ENCODE measurements at regions not wholly inside any gene's neighbourhood (a gene's known extent, or its start where the extent isn't known, plus 50 kb on each side); places are given as distances from the start of the nearest gene placed in this dataset.

DNA sequence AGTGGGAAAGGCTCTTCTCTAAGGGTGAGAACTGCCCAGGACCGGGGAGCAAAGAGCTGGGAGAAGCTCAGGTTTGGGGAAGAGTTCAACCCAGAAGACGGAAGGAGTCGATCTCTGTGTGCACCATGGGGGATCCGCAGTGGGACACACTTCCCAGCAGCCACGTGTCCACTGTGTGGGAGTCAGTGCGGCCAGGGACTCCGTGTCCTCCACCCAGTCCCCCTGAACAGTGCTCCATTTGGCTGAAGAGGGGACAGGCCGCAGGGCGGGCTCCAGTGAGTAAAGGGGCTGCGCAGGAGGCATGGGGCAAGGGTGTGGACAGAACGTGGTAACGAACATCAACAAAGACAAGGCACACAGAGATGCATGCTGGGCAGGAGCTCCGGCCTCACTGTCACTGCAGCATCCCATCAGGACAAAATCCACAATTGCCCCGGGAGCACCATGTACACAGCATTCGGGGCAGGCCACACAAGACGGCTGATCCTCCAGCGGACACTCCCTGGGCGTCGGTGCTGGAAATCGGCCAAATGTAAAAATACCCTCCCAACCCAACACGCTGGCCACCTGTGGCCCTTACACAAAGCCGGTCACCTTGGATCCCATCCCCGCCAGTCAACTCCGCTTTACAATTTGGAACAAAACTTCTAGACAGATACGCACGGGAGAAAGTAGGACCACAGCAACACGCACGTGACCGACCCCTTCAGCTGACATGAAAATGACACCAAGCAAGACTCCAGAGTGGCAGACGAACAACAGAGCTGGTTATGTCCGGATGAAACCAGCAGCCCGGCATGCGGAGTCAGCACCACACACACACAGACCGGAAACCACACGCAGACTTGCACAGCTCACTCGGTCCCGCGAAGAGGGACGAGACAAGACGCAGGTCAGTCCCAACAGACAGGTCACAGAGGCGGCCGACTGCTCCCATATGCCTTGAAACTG is 366.8 kb downstream of the SHANK2 start:
- ChIA-PET POLR2A (no interaction called here), CTCF (no interaction called here)
- no peak for DNase-seq (ENCODE audit: low read depth, low spot score)
- TF ChIP-seq CTCF (IDR thresholded peaks at IDR 0.05; ENCODE audit: low read depth, low read length), result no peak
- Histone ChIP-seq H3K4me3 (ENCODE audit: low read depth, low read length) (no peak overlapping the region), H3K27ac (ENCODE audit: low read depth, low read length) (no peak overlapping the region), H3K9me3 (ENCODE audit: control insufficient read depth, insufficient read depth, low read length) (peaks cover 76% of the 10 kb centered on the region), H3K27me3 (ENCODE audit: control insufficient read depth, insufficient read depth, low read length) (no peaks in the 10 kb centered on the region)

- H3K9me3 ChIP-seq (ENCODE audit: control insufficient read depth, insufficient read depth, low read length), result peaks cover 78% of the 10 kb centered on the region
- DNase-seq (ENCODE audit: low read depth, low spot score), result no peak
- no peaks in the 10 kb centered on the region for H3K27me3 ChIP-seq (ENCODE audit: control insufficient read depth, insufficient read depth, low read length)
- no peak overlapping the region for H3K4me3 ChIP-seq (ENCODE audit: low read depth, low read length)
- ChIA-PET POLR2A (no interaction called here), CTCF (no interaction called here)
- TF ChIP-seq CTCF (IDR thresholded peaks at IDR 0.05; ENCODE audit: low read depth, low read length), result no peak
- H3K27ac ChIP-seq (ENCODE audit: low read depth, low read length), result no peak overlapping the region
Observed at GRCh38 chr11:70886256-70886655, 366.1 kb downstream of the SHANK2 start.

- Histone ChIP-seq H3K4me3 (ENCODE audit: low read depth, low read length) (no peak overlapping the region), H3K9me3 (ENCODE audit: control insufficient read depth, insufficient read depth, low read length) (peaks cover 80% of the 10 kb centered on the region), H3K27me3 (ENCODE audit: control insufficient read depth, insufficient read depth, low read length) (no peaks in the 10 kb centered on the region), H3K27ac (ENCODE audit: low read depth, low read length) (no peak overlapping the region)
- CTCF ChIA-PET, result no interaction called here
- no peak for DNase-seq (ENCODE audit: low read depth, low spot score)
- no peak for TF ChIP-seq CTCF (IDR thresholded peaks at IDR 0.05; ENCODE audit: low read depth, low read length)
- POLR2A ChIA-PET, result no interaction called here
Observed at GRCh38 chr11:70886676-70887541, 365.5 kb downstream of the SHANK2 start.

DNA sequence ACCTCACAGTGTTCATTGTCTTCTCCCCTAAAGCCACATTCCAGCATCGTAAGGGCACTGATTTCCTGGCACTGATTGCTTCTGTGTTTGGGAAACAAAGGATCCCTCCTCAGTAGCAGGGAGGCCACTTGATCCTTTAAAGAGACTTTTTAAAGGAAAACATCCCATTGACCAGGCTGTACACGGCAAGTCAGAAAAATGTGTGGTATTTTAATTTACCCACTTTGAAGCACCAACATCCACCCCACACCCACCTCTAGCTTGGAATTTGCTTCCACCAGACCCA is 364.9 kb downstream of the SHANK2 start:
- Histone ChIP-seq H3K9me3 (ENCODE audit: control insufficient read depth, insufficient read depth, low read length) (peaks cover 80% of the 10 kb centered on the region), H3K27ac (ENCODE audit: low read depth, low read length) (no peak overlapping the region), H3K27me3 (ENCODE audit: control insufficient read depth, insufficient read depth, low read length) (no peaks in the 10 kb centered on the region), H3K4me3 (ENCODE audit: low read depth, low read length) (no peak overlapping the region)
- no peak for DNase-seq (ENCODE audit: low read depth, low spot score)
- CTCF ChIA-PET, result no interaction called here
- POLR2A ChIA-PET, result no interaction called here
- no peak for TF ChIP-seq CTCF (IDR thresholded peaks at IDR 0.05; ENCODE audit: low read depth, low read length)

- no peak for TF ChIP-seq CTCF (IDR thresholded peaks at IDR 0.05; ENCODE audit: low read depth, low read length)
- H3K27ac ChIP-seq (ENCODE audit: low read depth, low read length), result no peak overlapping the region
- no peak for DNase-seq (ENCODE audit: low read depth, low spot score)
- ChIA-PET POLR2A (no interaction called here), CTCF (no interaction called here)
- no peak overlapping the region for H3K4me3 ChIP-seq (ENCODE audit: low read depth, low read length)
- H3K27me3 ChIP-seq (ENCODE audit: control insufficient read depth, insufficient read depth, low read length), result no peaks in the 10 kb centered on the region
- H3K9me3 ChIP-seq (ENCODE audit: control insufficient read depth, insufficient read depth, low read length), result peaks cover 80% of the 10 kb centered on the region
Observed at GRCh38 chr11:70888061-70888460, 364.3 kb downstream of the SHANK2 start.

Data from AG04450 (cell line).